ENCODE measurements at regions not wholly inside any gene's neighbourhood (a gene's known extent, or its start where the extent isn't known, plus 50 kb on each side); places are given as distances from the start of the nearest gene placed in this dataset.

DNA sequence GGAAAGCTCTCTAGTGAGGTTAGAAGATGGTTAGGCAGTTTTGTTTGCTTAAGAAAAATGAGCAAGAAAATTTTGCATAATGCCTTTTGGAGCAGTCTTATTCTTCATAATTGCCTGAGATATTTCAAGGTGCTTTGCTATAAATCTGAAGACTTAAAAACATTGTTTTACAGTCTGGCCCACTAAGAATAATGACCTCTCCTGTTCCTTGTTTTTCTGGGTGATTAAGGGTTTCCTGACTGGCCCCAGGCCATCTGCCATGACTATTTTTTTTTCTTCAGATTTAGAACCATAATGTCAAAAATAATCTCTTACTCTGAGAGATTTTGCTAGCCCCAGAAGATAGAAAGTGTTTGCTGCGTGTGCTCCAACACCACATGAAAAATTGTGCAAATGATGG, 72.3 kb upstream of the CENPW start:
- no peaks in the 10 kb centered on the region for H3K9me3 ChIP-seq (ENCODE audit: insufficient read depth, low read length)
- no peaks in the 10 kb centered on the region for H3F3A ChIP-seq (ENCODE audit: insufficient read depth)
- H3K27me3 ChIP-seq (ENCODE audit: low read length) = no peaks in the 10 kb centered on the region
- H3K4me3 ChIP-seq (ENCODE audit: insufficient read depth, low read length, poor library complexity, severe bottlenecking) = no peak overlapping the region
- no peak overlapping the region for H3K27ac ChIP-seq (ENCODE audit: low read depth, low read length)
- TF ChIP-seq EZH2phosphoT487 (conservative IDR thresholded peaks at IDR 0.05; ENCODE audit: low read length) = no peak
- TF ChIP-seq, protein P1, sequence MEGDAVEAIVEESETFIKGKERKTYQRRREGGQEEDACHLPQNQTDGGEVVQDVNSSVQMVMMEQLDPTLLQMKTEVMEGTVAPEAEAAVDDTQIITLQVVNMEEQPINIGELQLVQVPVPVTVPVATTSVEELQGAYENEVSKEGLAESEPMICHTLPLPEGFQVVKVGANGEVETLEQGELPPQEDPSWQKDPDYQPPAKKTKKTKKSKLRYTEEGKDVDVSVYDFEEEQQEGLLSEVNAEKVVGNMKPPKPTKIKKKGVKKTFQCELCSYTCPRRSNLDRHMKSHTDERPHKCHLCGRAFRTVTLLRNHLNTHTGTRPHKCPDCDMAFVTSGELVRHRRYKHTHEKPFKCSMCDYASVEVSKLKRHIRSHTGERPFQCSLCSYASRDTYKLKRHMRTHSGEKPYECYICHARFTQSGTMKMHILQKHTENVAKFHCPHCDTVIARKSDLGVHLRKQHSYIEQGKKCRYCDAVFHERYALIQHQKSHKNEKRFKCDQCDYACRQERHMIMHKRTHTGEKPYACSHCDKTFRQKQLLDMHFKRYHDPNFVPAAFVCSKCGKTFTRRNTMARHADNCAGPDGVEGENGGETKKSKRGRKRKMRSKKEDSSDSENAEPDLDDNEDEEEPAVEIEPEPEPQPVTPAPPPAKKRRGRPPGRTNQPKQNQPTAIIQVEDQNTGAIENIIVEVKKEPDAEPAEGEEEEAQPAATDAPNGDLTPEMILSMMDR (IDR thresholded peaks at IDR 0.05; ENCODE audit: insufficient read depth, low read length, poor library complexity, severe bottlenecking) = no peak
- H3K36me3 ChIP-seq (ENCODE audit: low read length) = no peaks in the 10 kb centered on the region
- no peak overlapping the region for H2AFZ ChIP-seq (ENCODE audit: low read depth, low read length, severe bottlenecking)
- no peaks in the 10 kb centered on the region for H3K9me2 ChIP-seq (replicated peaks; ENCODE audit: insufficient read depth, low read length)
- no peak overlapping the region for H3K9ac ChIP-seq (ENCODE audit: low read length)
- no peaks in the 10 kb centered on the region for H3K79me2 ChIP-seq (ENCODE audit: insufficient read depth, low read length)
- no peaks in the 10 kb centered on the region for H4K20me1 ChIP-seq (ENCODE audit: low read depth, low read length)
- no peak overlapping the region for H3K4me2 ChIP-seq (ENCODE audit: low read depth, low read length, poor library complexity, severe bottlenecking)

DNA sequence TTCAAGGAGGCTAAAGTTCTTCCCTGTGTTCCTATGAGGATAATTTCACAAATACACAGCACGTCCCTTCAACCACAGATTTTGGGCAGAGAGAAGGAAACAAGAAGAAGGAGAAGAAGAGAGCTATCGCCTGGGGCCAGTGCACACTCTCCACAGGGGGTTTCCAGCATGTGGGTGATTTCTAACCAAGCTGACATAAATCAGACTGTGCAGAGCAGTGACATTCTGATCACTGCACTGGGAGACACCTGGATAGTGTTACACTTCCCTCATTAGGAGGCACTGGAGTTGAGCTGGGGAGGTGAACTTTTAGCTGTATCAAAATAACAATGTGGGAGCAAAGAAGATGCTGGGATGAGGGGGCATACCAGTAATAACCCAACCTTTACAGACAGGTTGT, 71.8 kb upstream of the CENPW start:
- H3K27ac ChIP-seq (ENCODE audit: low read depth, low read length) = no peak overlapping the region
- no peaks in the 10 kb centered on the region for H4K20me1 ChIP-seq (ENCODE audit: low read depth, low read length)
- H3K9me3 ChIP-seq (ENCODE audit: insufficient read depth, low read length) = no peaks in the 10 kb centered on the region
- H3K9me2 ChIP-seq (replicated peaks; ENCODE audit: insufficient read depth, low read length) = no peaks in the 10 kb centered on the region
- no peaks in the 10 kb centered on the region for H3F3A ChIP-seq (ENCODE audit: insufficient read depth)
- no peaks in the 10 kb centered on the region for H3K36me3 ChIP-seq (ENCODE audit: low read length)
- H3K9ac ChIP-seq (ENCODE audit: low read length) = no peak overlapping the region
- no peaks in the 10 kb centered on the region for H3K79me2 ChIP-seq (ENCODE audit: insufficient read depth, low read length)
- no peaks in the 10 kb centered on the region for H3K27me3 ChIP-seq (ENCODE audit: low read length)
- H2AFZ ChIP-seq (ENCODE audit: low read depth, low read length, severe bottlenecking) = no peak overlapping the region
- H3K4me3 ChIP-seq (ENCODE audit: insufficient read depth, low read length, poor library complexity, severe bottlenecking) = no peak overlapping the region
- no peak overlapping the region for H3K4me2 ChIP-seq (ENCODE audit: low read depth, low read length, poor library complexity, severe bottlenecking)
- TF ChIP-seq, protein P1 (IDR thresholded peaks at IDR 0.05; ENCODE audit: insufficient read depth, low read length, poor library complexity, severe bottlenecking) = no peak

DNA sequence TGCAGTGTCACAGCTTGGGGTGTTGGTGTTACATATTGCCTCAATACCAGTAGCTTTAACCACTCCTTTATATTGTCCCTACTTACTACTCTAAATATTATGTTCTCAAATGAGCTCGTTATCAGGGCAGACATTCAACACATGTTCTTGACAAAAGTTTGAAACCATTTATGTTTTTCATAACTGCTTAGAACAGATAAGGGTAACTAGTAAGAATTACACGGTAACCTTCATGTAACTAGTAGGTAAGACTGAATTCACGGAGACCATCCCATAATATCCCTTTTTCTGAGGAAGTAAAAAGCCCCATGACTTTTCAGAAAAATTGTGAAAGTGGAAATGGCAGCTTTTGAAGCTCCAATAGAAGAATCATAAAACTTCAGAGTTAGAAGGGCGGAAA, 59.6 kb upstream of the CENPW start:
- no peaks in the 10 kb centered on the region for H3K36me3 ChIP-seq (ENCODE audit: low read length)
- H3K9me3 ChIP-seq (ENCODE audit: insufficient read depth, low read length) = no peaks in the 10 kb centered on the region
- H2AFZ ChIP-seq (ENCODE audit: low read depth, low read length, severe bottlenecking) = no peak overlapping the region
- no peaks in the 10 kb centered on the region for H3K27me3 ChIP-seq (ENCODE audit: low read length)
- no peak overlapping the region for H3K4me2 ChIP-seq (ENCODE audit: low read depth, low read length, poor library complexity, severe bottlenecking)
- no peaks in the 10 kb centered on the region for H4K20me1 ChIP-seq (ENCODE audit: low read depth, low read length)
- H3K4me3 ChIP-seq (ENCODE audit: insufficient read depth, low read length, poor library complexity, severe bottlenecking) = no peak overlapping the region
- no peaks in the 10 kb centered on the region for H3K79me2 ChIP-seq (ENCODE audit: insufficient read depth, low read length)
- no peak overlapping the region for H3K9ac ChIP-seq (ENCODE audit: low read length)
- H3K27ac ChIP-seq (ENCODE audit: low read depth, low read length) = no peak overlapping the region
- TF ChIP-seq, protein P1 (IDR thresholded peaks at IDR 0.05; ENCODE audit: insufficient read depth, low read length, poor library complexity, severe bottlenecking) = no peak
- no peak for TF ChIP-seq EZH2phosphoT487 (conservative IDR thresholded peaks at IDR 0.05; ENCODE audit: low read length)
- no peaks in the 10 kb centered on the region for H3K9me2 ChIP-seq (replicated peaks; ENCODE audit: insufficient read depth, low read length)
- H3F3A ChIP-seq (ENCODE audit: insufficient read depth) = no peaks in the 10 kb centered on the region
